Fibroblast of lung (primary cell): ENCODE measurements at regions not wholly inside any gene's neighbourhood (a gene's known extent, or its start where the extent isn't known, plus 50 kb on each side); places are given as distances from the start of the nearest gene placed in this dataset.

Source experiments
- EZH2 ChIP-seq: IDR thresholded peaks from 2 replicates; pipeline ENCODE4 v1.5.1; 2012; ENCODE audit warnings: low read length, control low read depth, mild to moderate bottlenecking; ENCODE audit errors: missing control alignments
- TF ChIP-seq, protein P1 (sequence below), 2 donors: IDR thresholded peaks in 1 of 2; conservative IDR thresholded peaks in 1 of 2; 1 replicate in 1 of 2; 2 replicates in 1 of 2; pipeline ENCODE4 v1.5.1; 2011 to 2012; ENCODE audit warnings: low read length in 2 of 2, control low read depth in 1 of 2, inconsistent platforms in 1 of 2, low read depth in 1 of 2, mild to moderate bottlenecking in 1 of 2

DNA sequence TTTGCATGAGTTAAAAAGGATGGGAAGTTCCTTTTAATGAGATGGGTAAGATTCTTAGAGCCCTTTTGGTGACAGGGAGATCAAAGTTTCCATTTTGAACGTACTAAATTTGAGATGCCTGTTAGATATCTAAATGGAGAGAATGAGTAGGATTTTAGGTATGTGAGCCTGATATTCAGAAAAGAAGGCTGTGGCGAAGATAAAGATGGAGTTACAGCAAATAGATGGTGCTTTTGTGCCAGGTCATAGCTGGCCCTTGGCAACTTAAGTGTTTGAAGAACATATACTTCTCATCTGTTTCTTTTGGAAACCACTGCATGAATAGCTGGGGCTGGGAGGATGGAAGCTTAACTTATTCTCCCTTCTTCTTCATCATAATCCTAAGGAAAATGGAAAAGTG lies 282.5 kb downstream of the PTBP2 start:
- TF ChIP-seq, protein P1, sequence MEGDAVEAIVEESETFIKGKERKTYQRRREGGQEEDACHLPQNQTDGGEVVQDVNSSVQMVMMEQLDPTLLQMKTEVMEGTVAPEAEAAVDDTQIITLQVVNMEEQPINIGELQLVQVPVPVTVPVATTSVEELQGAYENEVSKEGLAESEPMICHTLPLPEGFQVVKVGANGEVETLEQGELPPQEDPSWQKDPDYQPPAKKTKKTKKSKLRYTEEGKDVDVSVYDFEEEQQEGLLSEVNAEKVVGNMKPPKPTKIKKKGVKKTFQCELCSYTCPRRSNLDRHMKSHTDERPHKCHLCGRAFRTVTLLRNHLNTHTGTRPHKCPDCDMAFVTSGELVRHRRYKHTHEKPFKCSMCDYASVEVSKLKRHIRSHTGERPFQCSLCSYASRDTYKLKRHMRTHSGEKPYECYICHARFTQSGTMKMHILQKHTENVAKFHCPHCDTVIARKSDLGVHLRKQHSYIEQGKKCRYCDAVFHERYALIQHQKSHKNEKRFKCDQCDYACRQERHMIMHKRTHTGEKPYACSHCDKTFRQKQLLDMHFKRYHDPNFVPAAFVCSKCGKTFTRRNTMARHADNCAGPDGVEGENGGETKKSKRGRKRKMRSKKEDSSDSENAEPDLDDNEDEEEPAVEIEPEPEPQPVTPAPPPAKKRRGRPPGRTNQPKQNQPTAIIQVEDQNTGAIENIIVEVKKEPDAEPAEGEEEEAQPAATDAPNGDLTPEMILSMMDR (conservative IDR thresholded peaks at IDR 0.05 in 1 of 2, IDR thresholded peaks at IDR 0.05 in 1 of 2; ENCODE audit: low read depth in 1 of 2, low read length in 2 of 2), result no peak
- TF ChIP-seq EZH2, result no peak
